Loucy (cell line): ENCODE measurements at regions not wholly inside any gene's neighbourhood (a gene's known extent, or its start where the extent isn't known, plus 50 kb on each side); places are given as distances from the start of the nearest gene placed in this dataset.

Experiments used
- CTCF ChIP-seq: fragments of 200-600 bp; sonication (generic); conservative IDR thresholded peaks from 2 replicates; pipeline ENCODE4 v1.5.1; 2014; ENCODE audit warnings: mild to moderate bottlenecking, antibody characterized with exemption, low read length
- EZH2phosphoT487 ChIP-seq: fragments of 200-600 bp; IDR thresholded peaks from 2 replicates; pipeline ENCODE4 v1.6.1; 2018; ENCODE audit warnings: antibody characterized with exemption, mild to moderate bottlenecking, moderate library complexity, borderline replicate concordance

GRCh38 chr15:20355256-20355868 lies 186.2 kb downstream of the GOLGA6L6 start:
- TF ChIP-seq CTCF: no peak
- TF ChIP-seq EZH2phosphoT487: no peak
